ENCODE measurements at regions not wholly inside any gene's neighbourhood (a gene's known extent, or its start where the extent isn't known, plus 50 kb on each side); places are given as distances from the start of the nearest gene placed in this dataset.

DNA sequence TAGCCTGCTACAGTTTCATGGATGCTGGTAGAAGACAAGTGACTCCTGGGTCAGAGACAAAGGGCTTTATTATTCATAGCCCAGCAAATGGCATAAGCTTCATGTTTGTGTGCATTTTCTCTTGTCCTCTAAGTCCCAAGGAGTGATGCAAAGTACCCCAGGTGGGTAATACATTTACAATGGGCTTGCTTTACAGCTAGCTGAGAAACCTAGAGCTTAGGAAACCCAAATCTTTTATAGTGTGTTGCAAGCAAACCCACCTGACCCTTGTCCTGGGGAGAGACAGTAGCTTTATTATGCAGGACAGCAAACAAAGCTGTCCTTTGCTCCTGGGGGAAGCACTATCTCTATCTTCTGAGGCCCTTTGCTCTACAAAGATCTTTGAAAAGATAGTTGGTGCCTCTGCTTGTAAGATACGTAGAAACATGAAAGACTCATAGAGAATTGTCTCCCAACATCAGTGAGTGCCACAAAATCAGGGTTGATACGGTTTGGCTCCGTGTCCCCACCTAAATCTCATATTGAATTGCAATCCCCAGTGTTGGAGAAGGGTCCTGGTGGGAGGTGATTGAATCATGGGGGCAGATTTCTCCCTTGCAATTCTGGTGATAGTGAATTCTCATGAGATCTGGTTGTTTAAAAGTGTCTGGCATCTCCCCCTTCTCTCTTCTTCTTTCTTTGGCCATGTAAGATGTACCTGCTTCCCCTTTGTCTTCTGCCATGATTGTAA is 315.8 kb upstream of the USP24 start (continued):
- peak; percentile 41; the same call in 1 of the 2 replicates for TF ChIP-seq ZNF232 (CRISPR knock-in tag; IDR thresholded peaks at IDR 0.05; ENCODE audit: borderline replicate concordance)
- TF ChIP-seq XBP1 (CRISPR knock-in tag; IDR thresholded peaks at IDR 0.05) = no peak
- TF ChIP-seq ZFP36L1 (CRISPR knock-in tag; IDR thresholded peaks at IDR 0.05) = no peak
- no peak for TF ChIP-seq ZNF24 (IDR thresholded peaks at IDR 0.05)
- TF ChIP-seq SSRP1 (CRISPR knock-in tag; IDR thresholded peaks at IDR 0.05) = peak; percentile 27; the same call in 1 of the 2 replicates
- TF ChIP-seq MED1 (CRISPR knock-in tag; IDR thresholded peaks at IDR 0.05) = peak; percentile 92
- 0 out of 2 replicates have a peak, but pooled peaks have one; percentile 27 for TF ChIP-seq ZNF605 (CRISPR knock-in tag; IDR thresholded peaks at IDR 0.05)
- 0 out of 4 replicates have a peak, but pooled peaks of 1 of the 2 experiments have one; percentile 41 for TF ChIP-seq HMGXB4 (CRISPR knock-in tag; IDR thresholded peaks at IDR 0.05; ENCODE audit: borderline replicate concordance in 1 of 2, low read depth in 1 of 2)
- no peak for TF ChIP-seq POLR2AphosphoS5 (IDR thresholded peaks at IDR 0.05; ENCODE audit: low read depth, low read length)
- no peak for TF ChIP-seq HIVEP1 (CRISPR knock-in tag; IDR thresholded peaks at IDR 0.05)
- no peak for TF ChIP-seq CCAR2 (optimal IDR thresholded peaks at IDR 0.05; ENCODE audit: low read depth, low read length)
- TF ChIP-seq ZNF501 (CRISPR knock-in tag; IDR thresholded peaks at IDR 0.05) = no peak
- no peak for TF ChIP-seq PRMT3 (CRISPR knock-in tag; IDR thresholded peaks at IDR 0.05; ENCODE audit: borderline replicate concordance, low read depth)
- TF ChIP-seq, protein P1, sequence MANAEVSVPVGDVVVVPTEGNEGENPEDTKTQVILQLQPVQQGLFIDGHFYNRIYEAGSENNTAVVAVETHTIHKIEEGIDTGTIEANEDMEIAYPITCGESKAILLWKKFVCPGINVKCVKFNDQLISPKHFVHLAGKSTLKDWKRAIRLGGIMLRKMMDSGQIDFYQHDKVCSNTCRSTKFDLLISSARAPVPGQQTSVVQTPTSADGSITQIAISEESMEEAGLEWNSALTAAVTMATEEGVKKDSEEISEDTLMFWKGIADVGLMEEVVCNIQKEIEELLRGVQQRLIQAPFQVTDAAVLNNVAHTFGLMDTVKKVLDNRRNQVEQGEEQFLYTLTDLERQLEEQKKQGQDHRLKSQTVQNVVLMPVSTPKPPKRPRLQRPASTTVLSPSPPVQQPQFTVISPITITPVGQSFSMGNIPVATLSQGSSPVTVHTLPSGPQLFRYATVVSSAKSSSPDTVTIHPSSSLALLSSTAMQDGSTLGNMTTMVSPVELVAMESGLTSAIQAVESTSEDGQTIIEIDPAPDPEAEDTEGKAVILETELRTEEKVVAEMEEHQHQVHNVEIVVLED (CRISPR knock-in tag; IDR thresholded peaks at IDR 0.05; ENCODE audit: borderline replicate concordance) = no peak; the same call in 1 of the 2 replicates
- peak; percentile 69 for TF ChIP-seq MED8 (CRISPR knock-in tag; IDR thresholded peaks at IDR 0.05; ENCODE audit: insufficient replicate concordance)
- TF ChIP-seq, protein P2, sequence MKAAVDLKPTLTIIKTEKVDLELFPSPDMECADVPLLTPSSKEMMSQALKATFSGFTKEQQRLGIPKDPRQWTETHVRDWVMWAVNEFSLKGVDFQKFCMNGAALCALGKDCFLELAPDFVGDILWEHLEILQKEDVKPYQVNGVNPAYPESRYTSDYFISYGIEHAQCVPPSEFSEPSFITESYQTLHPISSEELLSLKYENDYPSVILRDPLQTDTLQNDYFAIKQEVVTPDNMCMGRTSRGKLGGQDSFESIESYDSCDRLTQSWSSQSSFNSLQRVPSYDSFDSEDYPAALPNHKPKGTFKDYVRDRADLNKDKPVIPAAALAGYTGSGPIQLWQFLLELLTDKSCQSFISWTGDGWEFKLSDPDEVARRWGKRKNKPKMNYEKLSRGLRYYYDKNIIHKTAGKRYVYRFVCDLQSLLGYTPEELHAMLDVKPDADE (CRISPR knock-in tag; IDR thresholded peaks at IDR 0.05) = no peak
- TF ChIP-seq ZNF33B (CRISPR knock-in tag; IDR thresholded peaks at IDR 0.05) = no peak
- TF ChIP-seq YEATS2 (CRISPR knock-in tag; IDR thresholded peaks at IDR 0.05; ENCODE audit: borderline replicate concordance) = no peak; the same call in 1 of the 2 replicates
- no peak for TF ChIP-seq ZNF430 (CRISPR knock-in tag; IDR thresholded peaks at IDR 0.05)
- TF ChIP-seq HMG20A (CRISPR knock-in tag; IDR thresholded peaks at IDR 0.05; ENCODE audit: borderline replicate concordance) = peak; percentile 95
- TF ChIP-seq ZNF558 (CRISPR knock-in tag; IDR thresholded peaks at IDR 0.05; ENCODE audit: borderline replicate concordance) = no peak
- TF ChIP-seq, protein P3, sequence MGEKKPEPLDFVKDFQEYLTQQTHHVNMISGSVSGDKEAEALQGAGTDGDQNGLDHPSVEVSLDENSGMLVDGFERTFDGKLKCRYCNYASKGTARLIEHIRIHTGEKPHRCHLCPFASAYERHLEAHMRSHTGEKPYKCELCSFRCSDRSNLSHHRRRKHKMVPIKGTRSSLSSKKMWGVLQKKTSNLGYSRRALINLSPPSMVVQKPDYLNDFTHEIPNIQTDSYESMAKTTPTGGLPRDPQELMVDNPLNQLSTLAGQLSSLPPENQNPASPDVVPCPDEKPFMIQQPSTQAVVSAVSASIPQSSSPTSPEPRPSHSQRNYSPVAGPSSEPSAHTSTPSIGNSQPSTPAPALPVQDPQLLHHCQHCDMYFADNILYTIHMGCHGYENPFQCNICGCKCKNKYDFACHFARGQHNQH (CRISPR knock-in tag; IDR thresholded peaks at IDR 0.05) = peak; percentile 78
- no peak for TF ChIP-seq TEAD2 (CRISPR knock-in tag; IDR thresholded peaks at IDR 0.05)
- peak; percentile 98 for TF ChIP-seq HNF4A (CRISPR knock-in tag; IDR thresholded peaks at IDR 0.05)
- TF ChIP-seq NCOR1 (IDR thresholded peaks at IDR 0.05; ENCODE audit: borderline replicate concordance, low read length) = peak; percentile 85; the same call in 1 of the 2 replicates
- no peak for TF ChIP-seq ZBTB1 (CRISPR knock-in tag; IDR thresholded peaks at IDR 0.05; ENCODE audit: borderline replicate concordance)
